Peyer's patch (tissue), 4 donors: ENCODE measurements at regions not wholly inside any gene's neighbourhood (a gene's known extent, or its start where the extent isn't known, plus 50 kb on each side); places are given as distances from the start of the nearest gene placed in this dataset.

Source experiments
- POLR2A ChIP-seq, 2 donors: fragments of 450-650 bp; IDR thresholded peaks; one replicate each; pipeline ENCODE4 v1.5.1; 2017; ENCODE audit warnings: antibody characterized with exemption in 2 of 2, mild to moderate bottlenecking in 2 of 2, moderate library complexity in 2 of 2
- TF ChIP-seq, protein P1 (sequence below), 6 experiments: fragments of 450-650 bp in 4 of 6; fragments of 200-600 bp in 2 of 6; sonication (generic) in 1 of 6; IDR thresholded peaks; one replicate each; pipeline ENCODE4 v1.5.1; 2017 to 2019; ENCODE audit warnings: antibody characterized with exemption in 6 of 6, mild to moderate bottlenecking in 3 of 6, moderate library complexity in 1 of 6

- no peak for TF ChIP-seq POLR2A (IDR thresholded peaks at IDR 0.05)
- TF ChIP-seq, protein P1, sequence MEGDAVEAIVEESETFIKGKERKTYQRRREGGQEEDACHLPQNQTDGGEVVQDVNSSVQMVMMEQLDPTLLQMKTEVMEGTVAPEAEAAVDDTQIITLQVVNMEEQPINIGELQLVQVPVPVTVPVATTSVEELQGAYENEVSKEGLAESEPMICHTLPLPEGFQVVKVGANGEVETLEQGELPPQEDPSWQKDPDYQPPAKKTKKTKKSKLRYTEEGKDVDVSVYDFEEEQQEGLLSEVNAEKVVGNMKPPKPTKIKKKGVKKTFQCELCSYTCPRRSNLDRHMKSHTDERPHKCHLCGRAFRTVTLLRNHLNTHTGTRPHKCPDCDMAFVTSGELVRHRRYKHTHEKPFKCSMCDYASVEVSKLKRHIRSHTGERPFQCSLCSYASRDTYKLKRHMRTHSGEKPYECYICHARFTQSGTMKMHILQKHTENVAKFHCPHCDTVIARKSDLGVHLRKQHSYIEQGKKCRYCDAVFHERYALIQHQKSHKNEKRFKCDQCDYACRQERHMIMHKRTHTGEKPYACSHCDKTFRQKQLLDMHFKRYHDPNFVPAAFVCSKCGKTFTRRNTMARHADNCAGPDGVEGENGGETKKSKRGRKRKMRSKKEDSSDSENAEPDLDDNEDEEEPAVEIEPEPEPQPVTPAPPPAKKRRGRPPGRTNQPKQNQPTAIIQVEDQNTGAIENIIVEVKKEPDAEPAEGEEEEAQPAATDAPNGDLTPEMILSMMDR (IDR thresholded peaks at IDR 0.05): no peak
Measured at GRCh38 chr1:78247079-78247478, 201.3 kb downstream of the GIPC2 start.
